Astrocyte (in vitro differentiated cells and primary cell): ENCODE measurements at regions not wholly inside any gene's neighbourhood (a gene's known extent, or its start where the extent isn't known, plus 50 kb on each side); places are given as distances from the start of the nearest gene placed in this dataset.
A peak's percentile ranks its signal among the peaks of the same experiment; 100 is the strongest.

Experiments
- DNase-seq: peaks from one replicate; pipeline ENCODE4 v3.0.0-alpha.2; 2010; ENCODE audit warnings: low read depth
- FAIRE-seq: peaks from 2 replicates; lab custom pipeline; 2011; peaks lifted over from hg19 to GRCh38; lab: Jason Lieb, UNC
- H2AFZ ChIP-seq: 2 replicates; pipeline ENCODE4 v1.6.0; 2012; ENCODE audit warnings: low read depth, low read length, inconsistent platforms
- H3K27ac ChIP-seq: 2 replicates; pipeline ENCODE4 v1.5.1; 2011; ENCODE audit warnings: low read depth, low read length, inconsistent platforms
- H3K27me3 ChIP-seq: 2 replicates; pipeline ENCODE4 v1.6.0; 2011; ENCODE audit warnings: low read length, inconsistent platforms; ENCODE audit not compliant: insufficient read depth
- H3K36me3 ChIP-seq: 2 replicates; pipeline ENCODE4 v1.5.1; 2011; ENCODE audit warnings: low read length, inconsistent platforms; ENCODE audit not compliant: insufficient read depth
- H3K4me1 ChIP-seq: 2 replicates; pipeline ENCODE4 v1.5.1; 2011; ENCODE audit warnings: low read length, inconsistent platforms; ENCODE audit not compliant: insufficient read depth
- H3K4me2 ChIP-seq: 2 replicates; pipeline ENCODE4 v1.6.0; 2012; ENCODE audit warnings: low read length, inconsistent platforms
- H3K4me3 ChIP-seq: 2 replicates; pipeline ENCODE4 v1.5.1; 2011; ENCODE audit warnings: low read depth, mild to moderate bottlenecking, low read length, inconsistent platforms; ENCODE audit not compliant: insufficient read depth
- H3K79me2 ChIP-seq: 2 replicates; pipeline ENCODE4 v1.6.0; 2012; ENCODE audit warnings: mild to moderate bottlenecking, low read length, inconsistent platforms; ENCODE audit not compliant: insufficient read depth
- H3K9ac ChIP-seq: 2 replicates; pipeline ENCODE4 v1.6.0; 2012; ENCODE audit warnings: mild to moderate bottlenecking, low read length, inconsistent platforms
- H3K9me3 ChIP-seq: 2 replicates; pipeline ENCODE4 v1.5.1; 2012; ENCODE audit warnings: low read depth, mild to moderate bottlenecking, low read length, inconsistent platforms; ENCODE audit not compliant: insufficient read depth
- H4K20me1 ChIP-seq: 2 replicates; pipeline ENCODE4 v1.6.0; 2012; ENCODE audit warnings: low read length, inconsistent platforms; ENCODE audit not compliant: insufficient read depth
- H3K27ac Mint-ChIP-seq: one replicate; pipeline ENCODE4 v1.8.0; 2021; ENCODE audit warnings: mild to moderate bottlenecking, mixed read lengths; ENCODE audit not compliant: unreplicated experiment
- H3K27me3 Mint-ChIP-seq: one replicate; pipeline ENCODE4 v1.8.0; 2021; ENCODE audit warnings: low read depth, mixed read lengths; ENCODE audit not compliant: unreplicated experiment
- H3K36me3 Mint-ChIP-seq: one replicate; pipeline ENCODE4 v1.8.0; 2021; ENCODE audit warnings: low read depth, mixed read lengths; ENCODE audit not compliant: unreplicated experiment
- H3K4me1 Mint-ChIP-seq: one replicate; pipeline ENCODE4 v1.8.0; 2021; ENCODE audit warnings: low read depth, mixed read lengths; ENCODE audit not compliant: unreplicated experiment
- H3K4me3 Mint-ChIP-seq: one replicate; pipeline ENCODE4 v1.8.0; 2021; ENCODE audit warnings: mild to moderate bottlenecking, moderate library complexity, mixed read lengths; ENCODE audit not compliant: unreplicated experiment
- H3K9me3 Mint-ChIP-seq: one replicate; pipeline ENCODE4 v1.8.0; 2021; ENCODE audit warnings: mild to moderate bottlenecking, mixed read lengths; ENCODE audit not compliant: unreplicated experiment
- CTCF ChIP-seq: IDR thresholded peaks from 2 replicates; pipeline ENCODE4 v1.5.1; 2011; ENCODE audit warnings: low read depth, mild to moderate bottlenecking, inconsistent platforms, low read length, moderate library complexity; ENCODE audit not compliant: insufficient read depth
- EZH2 ChIP-seq: IDR thresholded peaks from 2 replicates; pipeline ENCODE4 v1.6.1; 2012; ENCODE audit warnings: mild to moderate bottlenecking, low read length, inconsistent platforms; ENCODE audit not compliant: insufficient read depth

DNA sequence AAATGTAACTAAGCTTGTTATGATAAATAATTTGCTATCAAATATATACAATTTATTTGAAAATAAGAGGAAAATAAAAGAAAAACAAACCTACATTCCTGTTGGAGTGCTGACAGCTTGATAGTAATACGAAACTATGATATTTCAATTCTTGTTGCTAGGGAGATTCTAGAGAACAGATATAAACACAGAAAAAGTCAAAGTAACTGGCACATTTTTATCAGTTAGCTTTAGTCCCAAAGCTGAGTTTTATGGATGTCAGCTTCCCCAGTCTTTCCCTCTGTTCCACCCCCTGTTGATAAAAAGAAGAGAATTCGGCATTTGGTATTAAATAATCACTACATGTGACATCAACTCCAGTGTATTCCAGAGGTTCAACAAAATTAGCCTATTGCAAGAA is 1134.0 kb downstream of the XPNPEP1 start:
- peak overlapping the region; percentile 60 for H3K27ac Mint-ChIP-seq
- peaks cover 47% of the 10 kb centered on the region for H3K4me1 Mint-ChIP-seq
- no peaks in the 10 kb centered on the region for H3K9me3 ChIP-seq
- H3K4me2 ChIP-seq: peak overlapping the region; percentile 41
- no peaks in the 10 kb centered on the region for H3K27me3 ChIP-seq
- DNase-seq (no peak), FAIRE-seq (no peak)
- H3K36me3 ChIP-seq: no peaks in the 10 kb centered on the region
- H3K9ac ChIP-seq: peak overlapping the region; percentile 39
- peak overlapping the region; percentile 76 for H3K27ac ChIP-seq
- H3K27me3 Mint-ChIP-seq: no peaks in the 10 kb centered on the region
- H4K20me1 ChIP-seq: no peaks in the 10 kb centered on the region
- no peak overlapping the region for H2AFZ ChIP-seq
- no peak overlapping the region for H3K4me3 Mint-ChIP-seq
- peaks cover 26% of the 10 kb centered on the region for H3K4me1 ChIP-seq
- H3K79me2 ChIP-seq: no peaks in the 10 kb centered on the region
- no peak overlapping the region for H3K4me3 ChIP-seq
- peaks cover 2% of the 10 kb centered on the region for H3K36me3 Mint-ChIP-seq
- TF ChIP-seq CTCF (no peak), EZH2 (no peak)
- peaks cover 13% of the 10 kb centered on the region for H3K9me3 Mint-ChIP-seq

DNA sequence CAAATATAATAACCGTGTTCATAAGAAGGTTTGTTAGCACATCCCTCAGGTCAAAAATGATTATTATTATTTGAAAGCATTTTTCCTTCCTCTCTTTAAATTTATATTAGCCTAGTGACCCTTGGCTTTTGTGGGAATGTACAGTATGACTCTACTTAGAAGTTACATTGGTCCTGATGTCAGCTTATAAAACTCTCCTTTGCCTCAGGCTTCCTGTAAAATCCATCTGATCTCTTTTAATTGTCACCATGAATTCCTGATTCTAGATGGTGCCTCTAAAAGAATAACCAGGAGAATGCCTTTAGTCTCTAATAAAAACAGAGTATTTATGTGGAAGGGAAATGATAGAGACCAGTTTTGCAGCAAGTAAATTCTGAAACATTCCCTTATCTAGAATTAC is 1134.4 kb downstream of the XPNPEP1 start:
- Histone ChIP-seq H3K4me2 (no peak overlapping the region), H3K27ac (peak overlapping the region; percentile 76), H3K79me2 (no peaks in the 10 kb centered on the region), H3K4me3 (no peak overlapping the region), H3K36me3 (no peaks in the 10 kb centered on the region), H4K20me1 (no peaks in the 10 kb centered on the region), H3K9me3 (no peaks in the 10 kb centered on the region), H3K27me3 (no peaks in the 10 kb centered on the region), H3K4me1 (peaks cover 26% of the 10 kb centered on the region), H2AFZ (no peak overlapping the region), H3K9ac (no peak overlapping the region)
- Mint-ChIP-seq H3K9me3 (peaks cover 16% of the 10 kb centered on the region), H3K27me3 (no peaks in the 10 kb centered on the region), H3K4me1 (peaks cover 47% of the 10 kb centered on the region), H3K36me3 (peaks cover 2% of the 10 kb centered on the region), H3K27ac (peak overlapping the region; percentile 60), H3K4me3 (no peak overlapping the region)
- no peak for DNase-seq
- peak; percentile 13 for FAIRE-seq
- no peak for TF ChIP-seq CTCF
- no peak for TF ChIP-seq EZH2

GRCh38 chr10:108787932-108788331 is 1135.4 kb downstream of the XPNPEP1 start:
- Histone ChIP-seq H3K79me2 (no peaks in the 10 kb centered on the region), H4K20me1 (no peaks in the 10 kb centered on the region), H3K27me3 (no peaks in the 10 kb centered on the region), H3K4me1 (peaks cover 26% of the 10 kb centered on the region), H3K27ac (peak overlapping the region; percentile 28), H3K4me2 (peak overlapping the region; percentile 15), H3K9ac (peak overlapping the region; percentile 40), H3K9me3 (no peaks in the 10 kb centered on the region), H2AFZ (no peak overlapping the region), H3K4me3 (no peak overlapping the region), H3K36me3 (no peaks in the 10 kb centered on the region)
- DNase-seq: peak; percentile 62
- Mint-ChIP-seq H3K4me3 (no peak overlapping the region), H3K4me1 (peaks cover 47% of the 10 kb centered on the region), H3K9me3 (peaks cover 18% of the 10 kb centered on the region), H3K27me3 (no peaks in the 10 kb centered on the region), H3K27ac (peak overlapping the region; percentile 75), H3K36me3 (peaks cover 2% of the 10 kb centered on the region)
- FAIRE-seq: peak; percentile 32
- TF ChIP-seq EZH2 (no peak), CTCF (no peak)
